ENCODE measurements at regions not wholly inside any gene's neighbourhood (a gene's known extent, or its start where the extent isn't known, plus 50 kb on each side); places are given as distances from the start of the nearest gene placed in this dataset.

DNA sequence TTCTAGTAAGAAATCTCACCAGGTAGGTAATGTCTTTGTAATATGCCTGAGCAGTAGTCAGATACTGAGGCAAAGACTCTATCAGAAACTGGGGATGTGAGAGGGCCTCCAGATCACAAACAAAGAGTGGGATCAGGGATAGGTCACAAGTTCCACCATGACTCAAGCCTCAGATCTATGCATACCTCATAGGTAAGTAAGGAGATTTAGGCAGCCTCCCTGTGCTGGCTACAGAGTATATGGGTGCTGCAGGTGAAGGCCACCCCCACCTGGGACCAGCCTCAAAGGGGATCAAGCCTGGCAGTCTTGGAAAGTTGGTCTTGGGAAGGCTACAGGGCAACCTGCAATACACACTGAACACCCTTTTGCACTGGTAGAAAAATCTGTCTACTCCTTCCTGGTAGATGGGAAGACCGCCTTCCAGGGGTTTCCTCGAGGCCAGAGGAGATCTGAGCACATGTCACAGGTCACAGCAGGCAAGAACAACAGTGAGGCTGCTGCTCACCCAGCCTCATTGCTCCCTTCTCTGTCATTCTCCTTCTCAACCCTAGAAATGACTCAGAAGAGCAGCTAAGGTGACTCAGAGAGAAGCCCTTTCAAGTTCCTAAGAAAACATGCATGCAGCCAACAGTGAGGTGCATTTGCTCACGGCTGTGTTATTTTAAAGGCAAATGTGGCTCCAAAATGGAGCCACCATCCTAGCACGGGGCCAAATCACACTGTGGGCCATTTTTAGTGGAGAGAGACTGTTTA lies 143.4 kb upstream of the CDKN3 start:
- H3K27me3 ChIP-seq: no peaks in the 10 kb centered on the region
- H3K4me3 ChIP-seq: no peak overlapping the region
- no peaks in the 10 kb centered on the region for H3K9me3 ChIP-seq
- no peaks in the 10 kb centered on the region for H3K36me3 ChIP-seq
- DNase-seq (no peak), ATAC-seq (no peak)
- intact Hi-C loops (cut with DNase I): no loop called here
- no peak overlapping the region for H3K27ac ChIP-seq
- H3K4me1 ChIP-seq: no peaks in the 10 kb centered on the region
- 38% methylated on average over 1 of the region's 4 CpGs for WGBS (ENCODE audit: insufficient coverage, low coverage, low lambda C conversion rate, missing lambda C conversion rate)
- TF ChIP-seq, protein P1, sequence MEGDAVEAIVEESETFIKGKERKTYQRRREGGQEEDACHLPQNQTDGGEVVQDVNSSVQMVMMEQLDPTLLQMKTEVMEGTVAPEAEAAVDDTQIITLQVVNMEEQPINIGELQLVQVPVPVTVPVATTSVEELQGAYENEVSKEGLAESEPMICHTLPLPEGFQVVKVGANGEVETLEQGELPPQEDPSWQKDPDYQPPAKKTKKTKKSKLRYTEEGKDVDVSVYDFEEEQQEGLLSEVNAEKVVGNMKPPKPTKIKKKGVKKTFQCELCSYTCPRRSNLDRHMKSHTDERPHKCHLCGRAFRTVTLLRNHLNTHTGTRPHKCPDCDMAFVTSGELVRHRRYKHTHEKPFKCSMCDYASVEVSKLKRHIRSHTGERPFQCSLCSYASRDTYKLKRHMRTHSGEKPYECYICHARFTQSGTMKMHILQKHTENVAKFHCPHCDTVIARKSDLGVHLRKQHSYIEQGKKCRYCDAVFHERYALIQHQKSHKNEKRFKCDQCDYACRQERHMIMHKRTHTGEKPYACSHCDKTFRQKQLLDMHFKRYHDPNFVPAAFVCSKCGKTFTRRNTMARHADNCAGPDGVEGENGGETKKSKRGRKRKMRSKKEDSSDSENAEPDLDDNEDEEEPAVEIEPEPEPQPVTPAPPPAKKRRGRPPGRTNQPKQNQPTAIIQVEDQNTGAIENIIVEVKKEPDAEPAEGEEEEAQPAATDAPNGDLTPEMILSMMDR (IDR thresholded peaks at IDR 0.05): no peak
- TF ChIP-seq POLR2A (IDR thresholded peaks at IDR 0.05): no peak

DNA sequence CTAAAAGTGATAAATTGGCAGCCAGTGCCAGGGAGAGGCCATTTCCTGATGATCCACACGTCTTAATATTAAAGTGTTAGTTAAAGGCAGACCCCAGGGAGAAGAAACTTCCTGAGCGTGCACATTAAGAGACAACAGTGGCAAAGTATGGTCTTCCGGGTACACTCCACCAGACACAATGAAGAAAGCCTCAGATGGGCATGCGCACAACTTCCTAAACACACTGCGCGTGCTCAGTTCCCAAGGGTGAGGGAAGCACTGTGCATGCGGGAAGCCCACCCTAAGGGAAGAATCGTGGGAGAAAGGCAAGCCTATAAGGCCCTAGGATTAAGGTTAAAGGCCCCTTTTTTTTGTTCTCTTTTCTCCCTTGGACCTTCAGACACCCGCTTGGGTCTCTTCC lies 140.7 kb upstream of the CDKN3 start:
- TF ChIP-seq POLR2A (IDR thresholded peaks at IDR 0.05): no peak
- TF ChIP-seq, protein P1 (IDR thresholded peaks at IDR 0.05): no peak
- Histone ChIP-seq H3K9me3 (no peaks in the 10 kb centered on the region), H3K27me3 (no peaks in the 10 kb centered on the region), H3K27ac (no peak overlapping the region), H3K4me3 (no peak overlapping the region), H3K4me1 (no peaks in the 10 kb centered on the region), H3K36me3 (no peaks in the 10 kb centered on the region)
- DNase-seq (no peak), ATAC-seq (no peak)
- WGBS (ENCODE audit: insufficient coverage, low coverage, low lambda C conversion rate, missing lambda C conversion rate): 26% methylated on average over 4 of the region's 9 CpGs
- intact Hi-C loops (cut with DNase I): no loop called here

DNA sequence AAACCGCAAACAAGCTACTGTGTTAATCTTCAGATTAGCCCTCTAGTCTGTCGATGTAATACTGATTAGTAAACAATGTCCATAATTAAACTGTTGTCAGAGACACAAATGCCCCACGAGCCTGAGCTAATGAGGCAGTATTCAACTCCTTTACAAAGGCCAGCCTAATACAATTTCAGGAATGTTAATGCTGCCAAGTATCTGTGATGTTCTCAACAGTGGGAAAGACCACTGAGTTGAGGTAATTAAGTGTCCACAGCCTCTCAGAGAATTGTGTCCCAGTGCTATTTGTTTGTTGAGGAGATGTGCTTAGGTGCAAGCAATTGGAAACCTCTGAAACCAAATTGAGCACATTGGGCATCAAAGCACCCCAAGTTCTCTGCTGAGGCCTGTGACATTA lies 139.4 kb upstream of the CDKN3 start:
- no peak for ATAC-seq
- WGBS (ENCODE audit: insufficient coverage, low coverage, low lambda C conversion rate, missing lambda C conversion rate): 46% methylated on average over 3 of the region's 3 CpGs
- Histone ChIP-seq H3K4me1 (no peaks in the 10 kb centered on the region), H3K4me3 (no peak overlapping the region), H3K9me3 (no peaks in the 10 kb centered on the region), H3K36me3 (no peaks in the 10 kb centered on the region), H3K27me3 (no peaks in the 10 kb centered on the region), H3K27ac (no peak overlapping the region)
- DNase-seq: no peak
- TF ChIP-seq, protein P1 (IDR thresholded peaks at IDR 0.05): no peak
- TF ChIP-seq POLR2A (IDR thresholded peaks at IDR 0.05): no peak
- intact Hi-C loops (cut with DNase I): no loop called here

DNA sequence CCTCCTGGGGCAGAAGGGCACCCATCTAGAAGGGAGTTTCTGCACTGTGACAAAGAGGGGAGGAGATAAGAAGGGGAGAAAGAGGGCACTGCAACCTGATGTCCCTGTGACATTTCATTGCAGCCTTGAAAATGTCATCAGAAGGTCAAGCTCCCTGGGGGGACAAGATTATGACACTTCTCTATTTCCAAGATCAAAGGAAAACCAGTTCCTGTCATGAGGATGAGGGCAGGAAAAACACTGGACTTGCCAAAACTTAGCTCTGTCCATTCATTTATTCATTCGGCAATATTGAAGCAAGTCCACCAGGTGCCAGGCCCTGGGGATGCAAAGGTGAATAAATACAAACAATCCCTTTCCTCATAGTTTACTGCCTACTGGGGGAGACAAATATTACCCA lies 138.4 kb upstream of the CDKN3 start:
- Histone ChIP-seq H3K9me3 (no peaks in the 10 kb centered on the region), H3K4me1 (no peaks in the 10 kb centered on the region), H3K36me3 (no peaks in the 10 kb centered on the region), H3K4me3 (no peak overlapping the region), H3K27ac (no peak overlapping the region), H3K27me3 (no peaks in the 10 kb centered on the region)
- 40% methylated on average over 1 of the region's 1 CpG for WGBS (ENCODE audit: insufficient coverage, low coverage, low lambda C conversion rate, missing lambda C conversion rate)
- DNase-seq (no peak), ATAC-seq (no peak)
- intact Hi-C loops (cut with DNase I): no loop called here
- TF ChIP-seq, protein P1 (IDR thresholded peaks at IDR 0.05): no peak
- TF ChIP-seq POLR2A (IDR thresholded peaks at IDR 0.05): no peak

Data from right lobe of liver (tissue), 6 donors.